ENCODE measurements at regions not wholly inside any gene's neighbourhood (a gene's known extent, or its start where the extent isn't known, plus 50 kb on each side); places are given as distances from the start of the nearest gene placed in this dataset.

GRCh38 chr16:86679490-86679889, 101.1 kb downstream of the FOXL1 start:
- H3K4me1 Mint-ChIP-seq, result no peaks in the 10 kb centered on the region
- H3K27me3 Mint-ChIP-seq (ENCODE audit: low read depth in 2 of 2), result peaks cover 0 to 9% of the 10 kb centered on the region in 2 donors
- no peak overlapping the region for H3K4me3 Mint-ChIP-seq
- ATAC-seq, result no peak
- H3K27me3 ChIP-seq (ENCODE audit: control insufficient read depth, insufficient read depth, low read length), result no peaks in the 10 kb centered on the region
- H3K4me3 ChIP-seq (ENCODE audit: low read length), result no peak overlapping the region
- DNase-seq, result no peak
- TF ChIP-seq, protein P1, sequence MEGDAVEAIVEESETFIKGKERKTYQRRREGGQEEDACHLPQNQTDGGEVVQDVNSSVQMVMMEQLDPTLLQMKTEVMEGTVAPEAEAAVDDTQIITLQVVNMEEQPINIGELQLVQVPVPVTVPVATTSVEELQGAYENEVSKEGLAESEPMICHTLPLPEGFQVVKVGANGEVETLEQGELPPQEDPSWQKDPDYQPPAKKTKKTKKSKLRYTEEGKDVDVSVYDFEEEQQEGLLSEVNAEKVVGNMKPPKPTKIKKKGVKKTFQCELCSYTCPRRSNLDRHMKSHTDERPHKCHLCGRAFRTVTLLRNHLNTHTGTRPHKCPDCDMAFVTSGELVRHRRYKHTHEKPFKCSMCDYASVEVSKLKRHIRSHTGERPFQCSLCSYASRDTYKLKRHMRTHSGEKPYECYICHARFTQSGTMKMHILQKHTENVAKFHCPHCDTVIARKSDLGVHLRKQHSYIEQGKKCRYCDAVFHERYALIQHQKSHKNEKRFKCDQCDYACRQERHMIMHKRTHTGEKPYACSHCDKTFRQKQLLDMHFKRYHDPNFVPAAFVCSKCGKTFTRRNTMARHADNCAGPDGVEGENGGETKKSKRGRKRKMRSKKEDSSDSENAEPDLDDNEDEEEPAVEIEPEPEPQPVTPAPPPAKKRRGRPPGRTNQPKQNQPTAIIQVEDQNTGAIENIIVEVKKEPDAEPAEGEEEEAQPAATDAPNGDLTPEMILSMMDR (IDR thresholded peaks at IDR 0.05), result no peak
- H3K27ac ChIP-seq (ENCODE audit: low read length), result no peak overlapping the region
- no peaks in the 10 kb centered on the region for H3K36me3 Mint-ChIP-seq
- H3K4me1 ChIP-seq (ENCODE audit: control insufficient read depth, insufficient read depth, low read length), result no peaks in the 10 kb centered on the region
- intact Hi-C loops (cut with micrococcal nuclease), result no loop called here
- H3K9me3 Mint-ChIP-seq, result no peaks in the 10 kb centered on the region
- no peaks in the 10 kb centered on the region for H3K9me3 ChIP-seq (ENCODE audit: control insufficient read depth, insufficient read depth, low read length)
- no peaks in the 10 kb centered on the region for H3K36me3 ChIP-seq (ENCODE audit: control insufficient read depth, insufficient read depth, low read length)
- 53% methylated on average over 2 of the region's 2 CpGs for WGBS (ENCODE audit: insufficient coverage)
- no peak overlapping the region for H3K27ac Mint-ChIP-seq

- no peaks in the 10 kb centered on the region for H3K9me3 Mint-ChIP-seq
- H3K4me3 Mint-ChIP-seq, result no peak overlapping the region
- no peaks in the 10 kb centered on the region for H3K4me1 ChIP-seq (ENCODE audit: control insufficient read depth, insufficient read depth, low read length)
- TF ChIP-seq, protein P1 (IDR thresholded peaks at IDR 0.05), result no peak
- WGBS (ENCODE audit: insufficient coverage), result 61% methylated on average over 3 of the region's 5 CpGs
- DNase-seq (no peak), ATAC-seq (no peak)
- no peaks in the 10 kb centered on the region for H3K9me3 ChIP-seq (ENCODE audit: control insufficient read depth, insufficient read depth, low read length)
- H3K4me3 ChIP-seq (ENCODE audit: low read length), result no peak overlapping the region
- no peak overlapping the region for H3K27ac ChIP-seq (ENCODE audit: low read length)
- no peaks in the 10 kb centered on the region for H3K36me3 ChIP-seq (ENCODE audit: control insufficient read depth, insufficient read depth, low read length)
- intact Hi-C loops (cut with micrococcal nuclease), result no loop called here
- H3K36me3 Mint-ChIP-seq, result no peaks in the 10 kb centered on the region
- H3K27me3 Mint-ChIP-seq (ENCODE audit: low read depth in 2 of 2), result peaks cover 0 to 9% of the 10 kb centered on the region in 2 donors
- H3K27me3 ChIP-seq (ENCODE audit: control insufficient read depth, insufficient read depth, low read length), result no peaks in the 10 kb centered on the region
- H3K4me1 Mint-ChIP-seq, result no peaks in the 10 kb centered on the region
- no peak overlapping the region for H3K27ac Mint-ChIP-seq
Measured at GRCh38 chr16:86680162-86680561, 101.8 kb downstream of the FOXL1 start.

GRCh38 chr16:86680661-86681030, 102.3 kb downstream of the FOXL1 start:
- Histone ChIP-seq H3K4me1 (ENCODE audit: control insufficient read depth, insufficient read depth, low read length) (no peaks in the 10 kb centered on the region), H3K4me3 (ENCODE audit: low read length) (no peak overlapping the region), H3K36me3 (ENCODE audit: control insufficient read depth, insufficient read depth, low read length) (no peaks in the 10 kb centered on the region), H3K9me3 (ENCODE audit: control insufficient read depth, insufficient read depth, low read length) (no peaks in the 10 kb centered on the region), H3K27me3 (ENCODE audit: control insufficient read depth, insufficient read depth, low read length) (no peaks in the 10 kb centered on the region), H3K27ac (ENCODE audit: low read length) (no peak overlapping the region)
- Mint-ChIP-seq H3K4me1 (no peaks in the 10 kb centered on the region), H3K27ac (no peak overlapping the region), H3K9me3 (no peaks in the 10 kb centered on the region), H3K27me3 (ENCODE audit: low read depth in 2 of 2) (peaks cover 0 to 9% of the 10 kb centered on the region in 2 donors), H3K36me3 (no peaks in the 10 kb centered on the region), H3K4me3 (no peak overlapping the region)
- intact Hi-C loops (cut with micrococcal nuclease), result no loop called here
- ATAC-seq, result no peak
- DNase-seq, result no peak
- 79% methylated on average over 7 of the region's 8 CpGs for WGBS (ENCODE audit: insufficient coverage)
- TF ChIP-seq, protein P1 (IDR thresholded peaks at IDR 0.05), result no peak

DNA sequence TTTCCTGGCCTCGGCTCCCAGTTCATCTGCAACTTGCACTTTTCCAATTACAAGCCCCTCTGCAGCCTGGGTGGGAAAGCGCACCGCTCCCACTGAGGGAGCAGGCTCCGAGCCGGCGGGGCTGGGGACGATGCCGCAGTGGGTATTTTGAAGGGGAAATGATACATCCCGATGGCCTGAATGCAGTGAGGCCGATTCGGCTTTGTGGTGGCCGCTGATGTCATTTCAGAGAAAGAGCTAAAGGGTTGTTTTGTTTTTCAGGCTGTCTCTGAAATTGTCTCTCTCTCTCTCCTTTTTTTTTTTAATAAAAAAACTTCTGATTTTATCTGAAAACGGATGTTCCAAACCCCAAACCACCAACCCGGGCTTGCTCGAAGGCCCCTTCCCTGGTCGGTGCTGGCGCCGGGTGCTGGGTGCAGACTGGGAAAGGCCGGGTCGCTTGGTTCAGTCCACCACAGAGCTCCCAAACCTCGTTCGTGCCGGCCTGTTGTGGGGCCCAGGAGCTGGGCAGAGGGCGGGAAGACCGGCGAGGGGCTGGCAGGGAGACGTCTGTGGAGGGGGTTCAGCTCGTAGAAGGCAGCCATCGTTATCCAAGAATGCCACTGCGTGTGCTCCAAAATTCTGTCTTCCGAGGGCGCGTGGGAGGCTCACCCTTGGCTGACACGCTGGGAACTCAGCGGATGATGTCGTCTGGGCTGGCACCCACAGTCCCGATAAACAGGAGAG, 102.8 kb downstream of the FOXL1 start:
- peaks cover 0 to 9% of the 10 kb centered on the region in 2 donors for H3K27me3 Mint-ChIP-seq (ENCODE audit: low read depth in 2 of 2)
- no peak for ATAC-seq
- H3K36me3 ChIP-seq (ENCODE audit: control insufficient read depth, insufficient read depth, low read length), result no peaks in the 10 kb centered on the region
- no peak overlapping the region for H3K27ac Mint-ChIP-seq
- H3K36me3 Mint-ChIP-seq, result no peaks in the 10 kb centered on the region
- H3K27ac ChIP-seq (ENCODE audit: low read length), result no peak overlapping the region
- TF ChIP-seq, protein P1 (IDR thresholded peaks at IDR 0.05), result no peak
- no peaks in the 10 kb centered on the region for H3K4me1 ChIP-seq (ENCODE audit: control insufficient read depth, insufficient read depth, low read length)
- WGBS (ENCODE audit: insufficient coverage), result 76% methylated on average over 37 of the region's 37 CpGs
- H3K9me3 Mint-ChIP-seq, result no peaks in the 10 kb centered on the region
- no peak overlapping the region for H3K4me3 ChIP-seq (ENCODE audit: low read length)
- no peak for DNase-seq
- no peak overlapping the region for H3K4me3 Mint-ChIP-seq
- no peaks in the 10 kb centered on the region for H3K9me3 ChIP-seq (ENCODE audit: control insufficient read depth, insufficient read depth, low read length)
- intact Hi-C loops (cut with micrococcal nuclease), result no loop called here
- no peaks in the 10 kb centered on the region for H3K4me1 Mint-ChIP-seq
- H3K27me3 ChIP-seq (ENCODE audit: control insufficient read depth, insufficient read depth, low read length), result no peaks in the 10 kb centered on the region

All from natural killer cell (primary cell).